CD14-positive monocyte (primary cell): ENCODE measurements at regions not wholly inside any gene's neighbourhood (a gene's known extent, or its start where the extent isn't known, plus 50 kb on each side); places are given as distances from the start of the nearest gene placed in this dataset.

Source experiments
- DNase-seq, 3 donors: peaks; one replicate each; pipeline ENCODE4 v3.0.0-alpha.2; 2011 to 2022
- H2AFZ ChIP-seq: 2 replicates; pipeline ENCODE4 v1.6.0; 2012; ENCODE audit warnings: mild to moderate bottlenecking, low read depth, low read length, inconsistent platforms; ENCODE audit not compliant: insufficient read depth, poor library complexity, severe bottlenecking
- H3K27ac ChIP-seq, 2 donors: 1 replicate in 1 of 2; 2 replicates in 1 of 2; pipeline ENCODE4 v1.5.1; 2012 to 2013; ENCODE audit warnings: low read length in 2 of 2, control low read depth in 1 of 2, inconsistent platforms in 1 of 2, low read depth in 1 of 2, mild to moderate bottlenecking in 1 of 2
- H3K27me3 ChIP-seq, 2 donors: one replicate each; pipeline versions ENCODE4 v1.6.0 to v1.6.1; 2011 to 2013; ENCODE audit warnings: low read length in 2 of 2; ENCODE audit not compliant: control insufficient read depth in 2 of 2, insufficient read depth in 2 of 2
- H3K36me3 ChIP-seq, 2 donors: replicated peaks in 1 of 2; 1 replicate in 1 of 2; 2 replicates in 1 of 2; pipeline versions ENCODE4 v1.5.1 to v1.6.1; 2012 to 2013; ENCODE audit warnings: low read length in 2 of 2, control low read depth in 1 of 2, inconsistent platforms in 1 of 2, mild to moderate bottlenecking in 1 of 2; ENCODE audit not compliant: insufficient read depth in 2 of 2, control insufficient read depth in 1 of 2
- H3K4me1 ChIP-seq, 2 donors: 1 replicate in 1 of 2; 2 replicates in 1 of 2; pipeline versions ENCODE4 v1.5.1 to v1.6.1; 2012 to 2013; ENCODE audit warnings: low read length in 2 of 2, control low read depth in 1 of 2, inconsistent platforms in 1 of 2, mild to moderate bottlenecking in 1 of 2, moderate library complexity in 1 of 2; ENCODE audit not compliant: insufficient read depth in 2 of 2, control insufficient read depth in 1 of 2
- H3K4me2 ChIP-seq: replicated peaks from 2 replicates; pipeline ENCODE3; 2012; ENCODE audit warnings: low read length, moderate library complexity, mild to moderate bottlenecking; ENCODE audit not compliant: poor library complexity, severe bottlenecking; ENCODE audit errors: extremely low read depth
- H3K4me3 ChIP-seq, 3 experiments: fragments of 200-600 bp in 1 of 3; sonication (generic) in 1 of 3; replicated peaks in 1 of 3; 1 replicate in 2 of 3; 2 replicates in 1 of 3; pipeline ENCODE4 v1.5.1; 2011 to 2013; ENCODE audit warnings: low read length in 3 of 3, mild to moderate bottlenecking in 3 of 3, control low read depth in 2 of 3, low read depth in 2 of 3, inconsistent platforms in 1 of 3, moderate library complexity in 1 of 3
- H3K79me2 ChIP-seq: 2 replicates; pipeline ENCODE4 v1.6.0; 2012; ENCODE audit warnings: mild to moderate bottlenecking, control low read depth, inconsistent platforms, low read length, moderate library complexity; ENCODE audit not compliant: insufficient read depth
- H3K9ac ChIP-seq: 2 replicates; pipeline ENCODE4 v1.6.0; 2017; ENCODE audit warnings: low read length, mild to moderate bottlenecking; ENCODE audit not compliant: insufficient read depth, poor library complexity, severe bottlenecking
- H3K9me3 ChIP-seq, 2 donors: replicated peaks in 1 of 2; 1 replicate in 1 of 2; 2 replicates in 1 of 2; pipeline versions ENCODE4 v1.5.1 to v1.6.1; 2012 to 2013; ENCODE audit warnings: low read length in 2 of 2, control low read depth in 1 of 2; ENCODE audit not compliant: control insufficient read depth in 1 of 2, insufficient read depth in 1 of 2
- H4K20me1 ChIP-seq: 2 replicates; pipeline ENCODE4 v1.6.0; 2012; ENCODE audit warnings: mild to moderate bottlenecking, low read length, control low read depth, moderate library complexity; ENCODE audit not compliant: insufficient read depth
- H3K27ac Mint-ChIP-seq, 7 donors: one replicate each; pipeline ENCODE4 v1.8.0; 2020; ENCODE audit warnings: mild to moderate bottlenecking in 7 of 7, mixed read lengths in 7 of 7, moderate library complexity in 6 of 7, inconsistent platforms in 2 of 7
- H3K27me3 Mint-ChIP-seq, 3 donors: one replicate each; pipeline ENCODE4 v1.8.0; 2021 to 2022; ENCODE audit warnings: low read depth in 3 of 3, mild to moderate bottlenecking in 3 of 3, mixed read lengths in 3 of 3, moderate library complexity in 3 of 3, inconsistent platforms in 1 of 3
- H3K36me3 Mint-ChIP-seq, 2 donors: one replicate each; pipeline ENCODE4 v1.8.0; 2020; ENCODE audit warnings: mixed read lengths in 2 of 2, inconsistent platforms in 1 of 2, mild to moderate bottlenecking in 1 of 2
- H3K4me1 Mint-ChIP-seq: one replicate; pipeline ENCODE4 v1.8.0; 2020; ENCODE audit warnings: mild to moderate bottlenecking, mixed read lengths
- H3K4me3 Mint-ChIP-seq, 2 donors: one replicate each; pipeline ENCODE4 v1.8.0; 2020; ENCODE audit warnings: mild to moderate bottlenecking in 2 of 2, mixed read lengths in 2 of 2, moderate library complexity in 1 of 2
- H3K9me3 Mint-ChIP-seq, 7 donors: one replicate each; pipeline ENCODE4 v1.8.0; 2020 to 2022; ENCODE audit warnings: mixed read lengths in 7 of 7, mild to moderate bottlenecking in 6 of 7, moderate library complexity in 6 of 7, inconsistent platforms in 2 of 7
- WGBS: methylation state at CpG from one replicate; pipeline ENCODE4 v1.1.5; 2013; ENCODE audit warnings: missing lambda C conversion rate; ENCODE audit not compliant: insufficient coverage; 5-methylcytosine and 5-hydroxymethylcytosine counted together
- intact Hi-C, 2 donors: fragments of 100-400 bp; cut with micrococcal nuclease; formaldehyde crosslinking; loops; one replicate each; pipeline versions ENCODE4 v1.15.0 to v1.15.1; 2023
- TF ChIP-seq, protein P1 (sequence below): fragments of 200-600 bp; IDR thresholded peaks from one replicate; pipeline ENCODE4 v1.8.0; 2022; ENCODE audit warnings: antibody characterized with exemption, mild to moderate bottlenecking

- H3K4me1 ChIP-seq: no peaks in the 10 kb centered on the region
- Mint-ChIP-seq H3K4me1 (no peaks in the 10 kb centered on the region), H3K9me3 (peaks cover 0 to 9% (median 0%) of the 10 kb centered on the region in 7 donors), H3K27ac (no peak overlapping the region), H3K27me3 (peaks cover 0 to 3% (median 0%) of the 10 kb centered on the region in 3 donors), H3K36me3 (no peaks in the 10 kb centered on the region), H3K4me3 (no peak overlapping the region)
- H3K4me2 ChIP-seq: no peak overlapping the region
- no peak overlapping the region for H3K4me3 ChIP-seq
- intact Hi-C loops: no loop called here
- no peaks in the 10 kb centered on the region for H3K9me3 ChIP-seq
- H3K27ac ChIP-seq: no peak overlapping the region
- H3K27me3 ChIP-seq: no peaks in the 10 kb centered on the region
- H4K20me1 ChIP-seq: no peaks in the 10 kb centered on the region
- no peak for DNase-seq
- H3K9ac ChIP-seq: no peak overlapping the region
- TF ChIP-seq, protein P1, sequence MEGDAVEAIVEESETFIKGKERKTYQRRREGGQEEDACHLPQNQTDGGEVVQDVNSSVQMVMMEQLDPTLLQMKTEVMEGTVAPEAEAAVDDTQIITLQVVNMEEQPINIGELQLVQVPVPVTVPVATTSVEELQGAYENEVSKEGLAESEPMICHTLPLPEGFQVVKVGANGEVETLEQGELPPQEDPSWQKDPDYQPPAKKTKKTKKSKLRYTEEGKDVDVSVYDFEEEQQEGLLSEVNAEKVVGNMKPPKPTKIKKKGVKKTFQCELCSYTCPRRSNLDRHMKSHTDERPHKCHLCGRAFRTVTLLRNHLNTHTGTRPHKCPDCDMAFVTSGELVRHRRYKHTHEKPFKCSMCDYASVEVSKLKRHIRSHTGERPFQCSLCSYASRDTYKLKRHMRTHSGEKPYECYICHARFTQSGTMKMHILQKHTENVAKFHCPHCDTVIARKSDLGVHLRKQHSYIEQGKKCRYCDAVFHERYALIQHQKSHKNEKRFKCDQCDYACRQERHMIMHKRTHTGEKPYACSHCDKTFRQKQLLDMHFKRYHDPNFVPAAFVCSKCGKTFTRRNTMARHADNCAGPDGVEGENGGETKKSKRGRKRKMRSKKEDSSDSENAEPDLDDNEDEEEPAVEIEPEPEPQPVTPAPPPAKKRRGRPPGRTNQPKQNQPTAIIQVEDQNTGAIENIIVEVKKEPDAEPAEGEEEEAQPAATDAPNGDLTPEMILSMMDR: no peak
- no peaks in the 10 kb centered on the region for H3K36me3 ChIP-seq
- H2AFZ ChIP-seq: no peak overlapping the region
- WGBS: 100% methylated on average over 1 of the region's 2 CpGs
- H3K79me2 ChIP-seq: no peaks in the 10 kb centered on the region
These were observed 56.0 kb upstream of the FZD7 start for GRCh38 chr2:201977651-201978050.

DNA sequence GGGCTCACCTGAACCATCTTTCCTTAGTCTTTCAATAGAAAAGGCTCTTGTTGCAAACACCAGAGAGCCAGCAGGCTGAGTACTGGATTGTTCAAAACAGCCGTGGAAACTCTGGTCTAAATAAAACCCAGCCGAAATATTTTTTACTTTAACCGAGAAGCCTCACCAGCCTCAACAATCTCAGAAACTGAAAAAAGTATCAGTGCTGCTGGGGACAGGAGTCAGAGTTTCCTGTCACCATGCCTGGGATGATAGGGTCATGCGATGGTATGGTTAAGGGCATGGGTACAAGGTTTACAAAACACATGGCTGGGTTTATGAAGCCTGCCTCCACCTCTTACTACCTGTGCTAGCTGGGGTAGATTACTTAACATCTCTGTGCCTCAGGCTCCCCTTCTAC is 55.3 kb upstream of the FZD7 start:
- no peaks in the 10 kb centered on the region for H3K36me3 ChIP-seq
- no peak overlapping the region for H3K4me3 Mint-ChIP-seq

More for the DNA sequence above, 55.3 kb upstream of the FZD7 start:
- Histone ChIP-seq H2AFZ (no peak overlapping the region), H3K79me2 (no peaks in the 10 kb centered on the region), H3K4me1 (no peaks in the 10 kb centered on the region), H3K27me3 (no peaks in the 10 kb centered on the region), H3K9me3 (no peaks in the 10 kb centered on the region), H3K9ac (no peak overlapping the region), H3K4me2 (no peak overlapping the region), H3K4me3 (no peak overlapping the region), H4K20me1 (no peaks in the 10 kb centered on the region), H3K27ac (no peak overlapping the region)
- no peaks in the 10 kb centered on the region for H3K36me3 Mint-ChIP-seq
- H3K4me1 Mint-ChIP-seq: no peaks in the 10 kb centered on the region
- TF ChIP-seq, protein P1: no peak
- intact Hi-C loops: no loop called here
- H3K9me3 Mint-ChIP-seq: peaks cover 0 to 9% (median 0%) of the 10 kb centered on the region in 7 donors
- DNase-seq: no peak
- no peak overlapping the region for H3K27ac Mint-ChIP-seq
- peaks cover 0 to 5% (median 0%) of the 10 kb centered on the region in 3 donors for H3K27me3 Mint-ChIP-seq
- no CpG with 5 or more reads among the region's 4 CpGs for WGBS
